IMR-90 (cell line): ENCODE measurements at regions not wholly inside any gene's neighbourhood (a gene's known extent, or its start where the extent isn't known, plus 50 kb on each side); places are given as distances from the start of the nearest gene placed in this dataset.

ENCODE experiments used
- ATAC-seq: fragments of 200-7000 bp; cut with Tn5 transposase; 2 replicates; pipeline ENCODE4 v1.9.1; 2020; ENCODE audit warnings: low read depth, mild to moderate bottlenecking, moderate library complexity
- BruUV-seq: library from RNA; stranded (reverse); fragments of 400-500 nt; replicated peaks from 2 replicates; lab custom pipeline; 2021; lab: Mats Ljungman, UMichigan
- CTCF ChIA-PET: fragments of 300-600 bp; formaldehyde crosslinking; extraction: SDS; loops from one replicate; lab custom pipeline; 2021; ENCODE audit warnings: antibody characterized with exemption; lab: Yijun Ruan, JAX
- POLR2A ChIA-PET: fragments of 300-600 bp; sonication (Branson Sonifier 250); formaldehyde crosslinking; loops from one replicate; lab custom pipeline; 2022; ENCODE audit warnings: antibody characterized with exemption; ENCODE audit not compliant: unreplicated experiment; lab: Charles Lee
- DNase-seq: peaks from one replicate; pipeline ENCODE4 v3.0.0; 2013
- H2AFZ ChIP-seq: replicated peaks from 2 replicates; pipeline ENCODE3; 2013; ENCODE audit warnings: low read length, mild to moderate bottlenecking; ENCODE audit not compliant: poor library complexity
- H2AK5ac ChIP-seq: 2 replicates; pipeline ENCODE4 v1.6.1; 2013; ENCODE audit warnings: low read depth, low read length, inconsistent platforms
- H2AK9ac ChIP-seq: replicated peaks from 2 replicates; pipeline ENCODE3; 2013; ENCODE audit warnings: mild to moderate bottlenecking, low read depth, low read length, moderate library complexity; ENCODE audit not compliant: poor library complexity
- H2BK120ac ChIP-seq: 2 replicates; pipeline ENCODE4 v1.6.1; 2013; ENCODE audit warnings: low read depth, low read length, inconsistent platforms
- H2BK15ac ChIP-seq: 3 replicates; pipeline ENCODE4 v1.6.1; 2013; ENCODE audit warnings: low read depth, low read length, inconsistent platforms
- H2BK20ac ChIP-seq: 2 replicates; pipeline ENCODE4 v1.6.1; 2013; ENCODE audit warnings: low read depth, mild to moderate bottlenecking, inconsistent platforms, low read length, moderate library complexity
- H2BK5ac ChIP-seq: 2 replicates; pipeline ENCODE4 v1.6.1; 2013; ENCODE audit warnings: mild to moderate bottlenecking, low read depth, low read length, inconsistent platforms; ENCODE audit not compliant: poor library complexity, severe bottlenecking
- H3K14ac ChIP-seq: replicated peaks from 2 replicates; pipeline ENCODE4 v1.6.1; 2013; ENCODE audit warnings: low read depth, low read length, inconsistent platforms
- H3K18ac ChIP-seq: 2 replicates; pipeline ENCODE4 v1.6.1; 2013; ENCODE audit warnings: low read depth, low read length, control low read depth
- H3K23ac ChIP-seq: 2 replicates; pipeline ENCODE4 v1.6.1; 2013; ENCODE audit warnings: low read depth, low read length, inconsistent platforms
- H3K27ac ChIP-seq: 2 replicates; pipeline ENCODE4 v1.5.1; 2013; ENCODE audit warnings: mild to moderate bottlenecking, control low read depth, low read length; ENCODE audit not compliant: insufficient read depth
- H3K27me3 ChIP-seq: 2 replicates; pipeline ENCODE4 v1.6.1; 2013; ENCODE audit warnings: low read length; ENCODE audit not compliant: control insufficient read depth, insufficient read depth
- H3K36me3 ChIP-seq: 2 replicates; pipeline ENCODE4 v1.6.1; 2013; ENCODE audit warnings: low read length, mixed read lengths; ENCODE audit not compliant: control insufficient read depth, insufficient read depth
- H3K4ac ChIP-seq: 2 replicates; pipeline ENCODE4 v1.6.1; 2013; ENCODE audit warnings: low read depth, low read length, inconsistent platforms
- H3K4me1 ChIP-seq: 2 replicates; pipeline ENCODE4 v1.6.1; 2013; ENCODE audit warnings: low read length, mixed read lengths; ENCODE audit not compliant: control insufficient read depth, insufficient read depth
- H3K4me2 ChIP-seq: 2 replicates; pipeline ENCODE4 v1.6.1; 2013; ENCODE audit warnings: low read depth, mild to moderate bottlenecking, control low read depth, low read length, moderate library complexity
- H3K4me3 ChIP-seq: 2 replicates; pipeline ENCODE4 v1.5.1; 2013; ENCODE audit warnings: low read depth, mild to moderate bottlenecking, control low read depth, low read length, moderate library complexity; ENCODE audit not compliant: insufficient read depth
- H3K56ac ChIP-seq: 2 replicates; pipeline ENCODE4 v1.6.1; 2013; ENCODE audit warnings: low read length, inconsistent platforms; ENCODE audit not compliant: insufficient read depth; ENCODE audit errors: extremely low read depth
- H3K79me1 ChIP-seq, 2 experiments: 2 replicates each; pipeline ENCODE4 v1.6.1; 2013; ENCODE audit warnings: low read length in 2 of 2, inconsistent platforms in 1 of 2, low read depth in 1 of 2
- H3K9ac ChIP-seq: 2 replicates; pipeline ENCODE4 v1.6.1; 2013; ENCODE audit warnings: low read depth, low read length, control low read depth
- H3K9me1 ChIP-seq: 2 replicates; pipeline ENCODE4 v1.6.1; 2013; ENCODE audit warnings: low read length, inconsistent platforms; ENCODE audit not compliant: insufficient read depth
- H3K9me3 ChIP-seq: 2 replicates; pipeline ENCODE4 v1.6.1; 2013; ENCODE audit warnings: low read length; ENCODE audit not compliant: control insufficient read depth, insufficient read depth
- H4K20me1 ChIP-seq: 2 replicates; pipeline ENCODE4 v1.6.1; 2013; ENCODE audit warnings: low read length, inconsistent platforms; ENCODE audit not compliant: insufficient read depth
- H4K5ac ChIP-seq: 2 replicates; pipeline ENCODE4 v1.6.1; 2013; ENCODE audit warnings: mild to moderate bottlenecking, low read depth, low read length, control low read depth
- H4K8ac ChIP-seq, 2 experiments: 2 replicates each; pipeline ENCODE4 v1.6.1; 2013; ENCODE audit warnings: low read depth in 2 of 2, low read length in 2 of 2, control low read depth in 1 of 2, inconsistent platforms in 1 of 2
- H4K91ac ChIP-seq: 2 replicates; pipeline ENCODE4 v1.6.1; 2013; ENCODE audit warnings: low read depth, low read length, inconsistent platforms; ENCODE audit not compliant: insufficient read depth
- BHLHE40 ChIP-seq: fragments of 150-350 bp; IDR thresholded peaks from 2 replicates; pipeline ENCODE4 v1.6.1; 2016; ENCODE audit warnings: mild to moderate bottlenecking, low read depth, low read length
- CEBPB ChIP-seq: IDR thresholded peaks from 2 replicates; pipeline ENCODE4 v1.6.1; 2012; ENCODE audit warnings: low read depth, low read length, improper control_type of control experiment
- ELK1 ChIP-seq: fragments of 150-350 bp; IDR thresholded peaks from 2 replicates; pipeline ENCODE4 v1.6.1; 2016; ENCODE audit warnings: low read depth, mild to moderate bottlenecking, low read length, moderate library complexity, borderline replicate concordance
- FOS ChIP-seq: fragments of 150-350 bp; IDR thresholded peaks from 2 replicates; pipeline ENCODE4 v1.6.1; 2016; ENCODE audit warnings: low read depth, low read length
- MAFK ChIP-seq: IDR thresholded peaks from 2 replicates; pipeline ENCODE4 v1.6.1; 2012; ENCODE audit warnings: low read depth, low read length, improper control_type of control experiment
- MAZ ChIP-seq: IDR thresholded peaks from 2 replicates; pipeline ENCODE4 v1.6.1; 2012; ENCODE audit warnings: low read depth, mild to moderate bottlenecking, low read length, improper control_type of control experiment, moderate library complexity, borderline replicate concordance
- MXI1 ChIP-seq: IDR thresholded peaks from 2 replicates; pipeline ENCODE4 v1.6.1; 2012; ENCODE audit warnings: low read depth, mild to moderate bottlenecking, low read length, moderate library complexity, borderline replicate concordance
- NFE2L2 ChIP-seq: fragments of 150-350 bp; IDR thresholded peaks from 2 replicates; pipeline ENCODE4 v1.6.1; 2016; ENCODE audit warnings: low read depth, mild to moderate bottlenecking, low read length
- RCOR1 ChIP-seq: IDR thresholded peaks from 2 replicates; pipeline ENCODE4 v1.6.1; 2012; ENCODE audit warnings: mild to moderate bottlenecking, low read length, improper control_type of control experiment; ENCODE audit not compliant: insufficient replicate concordance
- WGBS, 2 experiments: methylation state at CpG; one replicate each; pipeline versions ENCODE4 v1.1.5 to v1.1.7; 2013; ENCODE audit warnings: missing lambda C conversion rate in 2 of 2; ENCODE audit not compliant: insufficient read length in 1 of 2; ENCODE audit errors: extremely low coverage in 2 of 2; 5-methylcytosine and 5-hydroxymethylcytosine counted together
- dilution Hi-C: fragments of 300-500 bp; cut with HindIII; formaldehyde crosslinking; loops from one replicate; pipeline ENCODE4 v1.14.3; 2018; ENCODE audit warnings: low sequenced_read_pairs; ENCODE audit not compliant: unreplicated experiment
- in situ Hi-C: fragments of 300-500 bp; cut with MboI; formaldehyde crosslinking; loops from 3 replicates; pipeline ENCODE4 v1.14.3; 2019; ENCODE audit warnings: low sequenced_read_pairs, inconsistent platforms, mixed read lengths
- intact Hi-C: fragments of 100-400 bp; cut with micrococcal nuclease; formaldehyde crosslinking; loops from 2 replicates; pipeline ENCODE4 v1.10.0; 2022

GRCh38 chr6:37083243-37084138 lies 78.0 kb downstream of the FGD2 start:
- intact Hi-C loops (no loop called here), in situ Hi-C loops (no loop called here), dilution Hi-C loops (no loop called here)
- peak overlapping the region; percentile 35 for H2AK5ac ChIP-seq
- 0 out of 2 replicates have a peak overlapping the region, but pooled peaks have one; percentile 16 for H2BK20ac ChIP-seq
- H3K4me3 ChIP-seq: no peak overlapping the region
- peak overlapping the region; percentile 13; the same call in 1 of the 2 replicates for H3K18ac ChIP-seq
- H4K20me1 ChIP-seq: no peaks in the 10 kb centered on the region
- CTCF ChIA-PET: interaction anchor here (1.3 kb wide), 1 partner anchor 15 kb away, joined by 3 read pairs; no protein-coding TSS in a partner anchor
- H3K4me1 ChIP-seq: peaks cover 6% of the 10 kb centered on the region
- no peak overlapping the region for H3K14ac ChIP-seq
- no peaks in the 10 kb centered on the region for H3K27me3 ChIP-seq
- peak overlapping the region; percentile 21 for H2AK9ac ChIP-seq
- peak overlapping the region; percentile 1; the same call in 1 of the 2 replicates for H4K91ac ChIP-seq
- BruUV-seq: no TSS peak
- 59% methylated on average over 5 of the region's 14 CpGs; no CpG with 5 or more reads in 1 of the 2 experiments for WGBS, 2 experiments
- peak overlapping the region; percentile 61 for H2AFZ ChIP-seq
- no peaks in the 10 kb centered on the region for H3K79me1 ChIP-seq
- 0 out of 2 replicates have a peak, but pooled peaks cover 3% of the 10 kb centered on the region for H3K9me1 ChIP-seq
- H4K8ac ChIP-seq: peak overlapping the region in 1 of 2 experiments; percentile 37; a peak in 1 of 4 replicates
- no peak overlapping the region for H3K9ac ChIP-seq
- H3K36me3 ChIP-seq: no peaks in the 10 kb centered on the region
- H2BK5ac ChIP-seq: no peak overlapping the region
- H3K27ac ChIP-seq: peak overlapping the region; percentile 49; the same call in 1 of the 2 replicates
- H2BK15ac ChIP-seq: peak overlapping the region; percentile 45; the same call in 1 of the 3 replicates
- no peak overlapping the region for H3K23ac ChIP-seq
- H2BK120ac ChIP-seq: no peak overlapping the region; the same call in 1 of the 2 replicates
- H3K4me2 ChIP-seq: no peak overlapping the region; the same call in 1 of the 2 replicates
- peak overlapping the region; percentile 11; the same call in 1 of the 2 replicates for H3K4ac ChIP-seq
- no peaks in the 10 kb centered on the region for H3K9me3 ChIP-seq
- no peak overlapping the region for H4K5ac ChIP-seq
- H3K56ac ChIP-seq: no peak overlapping the region
- TF ChIP-seq RCOR1 (no peak), CEBPB (peak; percentile 89), BHLHE40 (no peak), ELK1 (no peak), MXI1 (peak; percentile 30; the same call in 1 of the 2 replicates), NFE2L2 (no peak), MAFK (no peak), MAZ (peak; percentile 44; the same call in 1 of the 2 replicates), FOS (no peak)
- DNase-seq (peak; percentile 69), ATAC-seq (peak; percentile 80)
- POLR2A ChIA-PET: no interaction called here
